ENCODE measurements at regions not wholly inside any gene's neighbourhood (a gene's known extent, or its start where the extent isn't known, plus 50 kb on each side); places are given as distances from the start of the nearest gene placed in this dataset.
"Not testable (repeated sequence)": the region's sequence is repeated elsewhere in the genome, so short reads cannot be mapped to it uniquely, and the experiment has no call there.

DNA sequence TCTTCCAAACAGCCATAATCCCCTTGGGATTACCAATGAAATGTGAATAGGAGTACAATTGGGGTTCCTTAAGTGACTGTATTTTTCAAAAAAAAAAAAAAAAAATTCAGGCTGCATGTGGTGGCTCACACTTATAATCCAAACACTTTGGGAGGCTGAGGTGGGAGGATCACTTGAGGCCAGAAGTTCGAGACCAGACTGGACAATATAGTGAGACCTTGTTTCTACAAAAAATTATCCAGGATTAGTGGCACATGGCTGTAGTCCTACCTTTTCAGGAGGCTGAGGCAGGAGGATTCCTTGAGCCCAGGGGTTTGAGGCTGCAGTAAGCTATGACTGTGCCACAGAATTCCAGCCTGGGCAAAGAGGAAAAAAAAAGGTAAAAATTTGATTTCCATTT lies 189.6 kb upstream of the GATA6 start:
- POLR2A ChIA-PET, result no interaction called here
- Histone ChIP-seq H3K4me3 (no peak overlapping the region), H3K9me3 (no peaks in the 10 kb centered on the region), H3K4me2 (no peak overlapping the region), H3K27ac (no peak overlapping the region), H3K4me1 (no peaks in the 10 kb centered on the region)
- ATAC-seq (no peak), DNase-seq (ENCODE audit: low read depth in 1 of 2, low spot score in 1 of 2) (no peak), FAIRE-seq (no peak)
- no peak for TF ChIP-seq CEBPB (IDR thresholded peaks at IDR 0.05)
- TF ChIP-seq, protein P1, sequence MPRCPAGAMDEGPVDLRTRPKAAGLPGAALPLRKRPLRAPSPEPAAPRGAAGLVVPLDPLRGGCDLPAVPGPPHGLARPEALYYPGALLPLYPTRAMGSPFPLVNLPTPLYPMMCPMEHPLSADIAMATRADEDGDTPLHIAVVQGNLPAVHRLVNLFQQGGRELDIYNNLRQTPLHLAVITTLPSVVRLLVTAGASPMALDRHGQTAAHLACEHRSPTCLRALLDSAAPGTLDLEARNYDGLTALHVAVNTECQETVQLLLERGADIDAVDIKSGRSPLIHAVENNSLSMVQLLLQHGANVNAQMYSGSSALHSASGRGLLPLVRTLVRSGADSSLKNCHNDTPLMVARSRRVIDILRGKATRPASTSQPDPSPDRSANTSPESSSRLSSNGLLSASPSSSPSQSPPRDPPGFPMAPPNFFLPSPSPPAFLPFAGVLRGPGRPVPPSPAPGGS (IDR thresholded peaks at IDR 0.05), result no peak
- TF ChIP-seq GATA3 (IDR thresholded peaks at IDR 0.05; ENCODE audit: borderline replicate concordance), result no peak
- TF ChIP-seq MAZ (IDR thresholded peaks at IDR 0.05; ENCODE audit: borderline replicate concordance, low read depth, low read length), result no peak
- CTCF ChIA-PET, result no interaction called here
- WGBS (ENCODE audit: missing lambda C conversion rate), result 52% methylated on average over 1 of the region's 1 CpG

DNA sequence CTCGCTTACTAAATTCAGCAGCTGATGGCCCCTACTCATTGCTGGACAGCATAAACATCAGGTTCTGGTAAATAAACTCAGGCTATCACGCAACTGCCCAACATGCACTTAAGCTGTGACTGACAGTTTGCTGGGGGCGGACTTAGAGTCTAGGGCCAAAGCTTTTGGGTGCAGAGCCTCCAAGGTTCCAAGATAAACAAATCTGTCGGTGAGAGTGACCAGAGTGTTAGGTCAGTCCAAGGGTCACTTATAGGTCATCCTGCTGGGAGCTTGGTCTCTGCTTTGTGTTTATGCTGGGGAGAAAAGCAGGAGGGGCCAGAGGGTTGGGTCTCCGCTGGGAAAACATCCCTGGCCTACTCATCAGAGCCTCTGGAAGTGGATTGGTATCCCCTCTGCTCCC lies 188.6 kb upstream of the GATA6 start:
- TF ChIP-seq, protein P2, sequence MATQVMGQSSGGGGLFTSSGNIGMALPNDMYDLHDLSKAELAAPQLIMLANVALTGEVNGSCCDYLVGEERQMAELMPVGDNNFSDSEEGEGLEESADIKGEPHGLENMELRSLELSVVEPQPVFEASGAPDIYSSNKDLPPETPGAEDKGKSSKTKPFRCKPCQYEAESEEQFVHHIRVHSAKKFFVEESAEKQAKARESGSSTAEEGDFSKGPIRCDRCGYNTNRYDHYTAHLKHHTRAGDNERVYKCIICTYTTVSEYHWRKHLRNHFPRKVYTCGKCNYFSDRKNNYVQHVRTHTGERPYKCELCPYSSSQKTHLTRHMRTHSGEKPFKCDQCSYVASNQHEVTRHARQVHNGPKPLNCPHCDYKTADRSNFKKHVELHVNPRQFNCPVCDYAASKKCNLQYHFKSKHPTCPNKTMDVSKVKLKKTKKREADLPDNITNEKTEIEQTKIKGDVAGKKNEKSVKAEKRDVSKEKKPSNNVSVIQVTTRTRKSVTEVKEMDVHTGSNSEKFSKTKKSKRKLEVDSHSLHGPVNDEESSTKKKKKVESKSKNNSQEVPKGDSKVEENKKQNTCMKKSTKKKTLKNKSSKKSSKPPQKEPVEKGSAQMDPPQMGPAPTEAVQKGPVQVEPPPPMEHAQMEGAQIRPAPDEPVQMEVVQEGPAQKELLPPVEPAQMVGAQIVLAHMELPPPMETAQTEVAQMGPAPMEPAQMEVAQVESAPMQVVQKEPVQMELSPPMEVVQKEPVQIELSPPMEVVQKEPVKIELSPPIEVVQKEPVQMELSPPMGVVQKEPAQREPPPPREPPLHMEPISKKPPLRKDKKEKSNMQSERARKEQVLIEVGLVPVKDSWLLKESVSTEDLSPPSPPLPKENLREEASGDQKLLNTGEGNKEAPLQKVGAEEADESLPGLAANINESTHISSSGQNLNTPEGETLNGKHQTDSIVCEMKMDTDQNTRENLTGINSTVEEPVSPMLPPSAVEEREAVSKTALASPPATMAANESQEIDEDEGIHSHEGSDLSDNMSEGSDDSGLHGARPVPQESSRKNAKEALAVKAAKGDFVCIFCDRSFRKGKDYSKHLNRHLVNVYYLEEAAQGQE (IDR thresholded peaks at IDR 0.05), result no peak
- no peak for TF ChIP-seq ZFP36 (IDR thresholded peaks at IDR 0.05; ENCODE audit: borderline replicate concordance, partially characterized antibody)
- no peak for TF ChIP-seq EHMT2 (IDR thresholded peaks at IDR 0.05; ENCODE audit: low read depth)
- no peak for TF ChIP-seq KDM1A (IDR thresholded peaks at IDR 0.05; ENCODE audit: low read depth)
- no peaks in the 10 kb centered on the region for H3K9me3 ChIP-seq
- WGBS (ENCODE audit: missing lambda C conversion rate), result 61% methylated on average over 5 of the region's 5 CpGs
- POLR2A ChIA-PET, result interaction anchor here (0.5 kb wide), 1 partner anchor 12 kb away, joined by 3 read pairs; no protein-coding TSS in a partner anchor
- no peak for ATAC-seq
- H3K4me2 ChIP-seq, result no peak overlapping the region
- no peak for FAIRE-seq
- no peaks in the 10 kb centered on the region for H3K4me1 ChIP-seq
- DNase-seq (ENCODE audit: low read depth in 1 of 2, low spot score in 1 of 2), result no peak
- CTCF ChIA-PET, result no interaction called here
- H3K27ac ChIP-seq, result no peak overlapping the region
- no peak overlapping the region for H3K4me3 ChIP-seq

DNA sequence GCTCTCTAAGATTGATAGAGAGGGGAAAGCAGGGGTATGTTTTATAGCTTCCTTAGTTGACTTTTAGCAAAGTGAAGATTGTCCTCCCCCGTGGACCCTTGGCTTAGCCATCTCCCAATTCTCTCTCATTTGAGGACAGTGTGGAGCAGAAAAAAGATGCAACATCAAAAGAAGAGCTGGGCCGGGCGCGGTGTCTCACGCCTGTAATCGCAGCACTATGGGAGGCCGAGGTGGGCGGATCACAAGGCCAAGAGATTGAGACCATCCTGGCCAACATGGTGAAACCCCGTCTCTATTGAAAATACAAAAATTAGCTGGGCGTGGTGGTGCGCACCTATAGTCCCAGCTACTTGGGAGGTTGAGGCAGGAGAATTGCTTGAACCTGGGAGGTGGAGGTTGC lies 187.9 kb upstream of the GATA6 start:
- not testable (repeated sequence) for H3K4me2 ChIP-seq; DNase-seq (ENCODE audit: low read depth in 1 of 2, low spot score in 1 of 2); H3K4me3 ChIP-seq; H3K27ac ChIP-seq; FAIRE-seq; H3K4me1 ChIP-seq; H3K9me3 ChIP-seq; ATAC-seq
- ChIA-PET CTCF (interaction anchor here (0.6 kb wide), 1 partner anchor 14 kb away, joined by 4 read pairs; no protein-coding TSS in a partner anchor), POLR2A (interaction anchor here (0.5 kb wide), 1 partner anchor 21 kb away, joined by 5 read pairs; no protein-coding TSS in a partner anchor)
- 86% methylated on average over 11 of the region's 11 CpGs for WGBS (ENCODE audit: missing lambda C conversion rate)

DNA sequence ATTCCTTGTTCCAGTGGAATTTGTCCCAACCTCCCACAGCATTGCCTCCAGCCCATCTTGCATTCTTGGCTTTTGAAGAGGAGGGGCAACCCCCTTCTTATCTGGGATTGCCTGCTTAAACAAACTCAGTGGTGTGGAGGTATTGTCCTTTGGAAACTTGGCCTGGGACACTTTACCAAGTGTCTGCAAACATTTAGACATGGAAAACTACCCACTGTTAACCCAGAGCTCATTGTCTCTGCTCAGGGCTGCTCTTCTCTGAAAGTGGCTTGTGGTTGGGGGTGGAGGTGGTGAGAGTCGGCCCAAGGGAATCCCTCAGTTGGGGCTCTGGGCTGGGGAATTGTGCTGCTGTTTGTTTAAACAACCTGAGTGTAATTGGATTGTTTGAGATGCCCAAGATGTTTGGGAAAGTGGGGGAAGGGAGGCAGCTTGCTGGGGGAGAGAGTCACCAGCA lies 178.3 kb upstream of the GATA6 start:
- ATAC-seq (peak; percentile 64 to 89), DNase-seq (ENCODE audit: low read depth in 1 of 2, low spot score in 1 of 2) (peak in 1 of 2 experiments; percentile 75), FAIRE-seq (no peak)
- Histone ChIP-seq H3K27ac (peak overlapping the region in 1 of 2 experiments; percentile 41; a peak in 2 of 6 replicates), H3K4me2 (peak overlapping the region; percentile 53), H3K9me3 (no peaks in the 10 kb centered on the region), H3K4me3 (no peak overlapping the region), H3K4me1 (peaks cover 16% of the 10 kb centered on the region)
- POLR2A ChIA-PET, result no interaction called here
- 9% methylated on average over 1 of the region's 1 CpG for WGBS (ENCODE audit: missing lambda C conversion rate)
- TF ChIP-seq, protein P2 (IDR thresholded peaks at IDR 0.05), result no peak
- TF ChIP-seq GATA3 (IDR thresholded peaks at IDR 0.05; ENCODE audit: borderline replicate concordance), result peak; percentile 75
- TF ChIP-seq ESRRA (IDR thresholded peaks at IDR 0.05; ENCODE audit: borderline replicate concordance, low read length), result no peak
- 0 out of 5 replicates have a peak, but pooled peaks of 1 of the 2 experiments have one; percentile 20 for TF ChIP-seq JUN (IDR thresholded peaks at IDR 0.05)
- no peak for TF ChIP-seq HEYL (CRISPR knock-in tag; IDR thresholded peaks at IDR 0.05)
- no peak for TF ChIP-seq RARB (CRISPR knock-in tag; IDR thresholded peaks at IDR 0.05)
- CTCF ChIA-PET, result interaction anchor here (1.9 kb wide), 1 partner anchor 9 kb away, joined by 8 read pairs; no protein-coding TSS in a partner anchor

Data from A549 (cell line).